Neuronal stem cell (in vitro differentiated cells): ENCODE measurements at regions not wholly inside any gene's neighbourhood (a gene's known extent, or its start where the extent isn't known, plus 50 kb on each side); places are given as distances from the start of the nearest gene placed in this dataset.

Experiments used
- DNase-seq: peaks from one replicate; pipeline ENCODE4 v3.0.0-alpha.2; 2013; ENCODE audit warnings: low spot score
- H2AFZ ChIP-seq: one replicate; pipeline ENCODE4 v1.6.1; 2013; ENCODE audit warnings: mild to moderate bottlenecking, low read length, inconsistent platforms
- H2AK5ac ChIP-seq: 2 replicates; pipeline ENCODE4 v1.6.1; 2013; ENCODE audit warnings: low read depth, mild to moderate bottlenecking, inconsistent platforms, low read length, moderate library complexity, mixed read lengths
- H2BK120ac ChIP-seq: 2 replicates; pipeline ENCODE4 v1.6.1; 2013; ENCODE audit warnings: low read depth, mild to moderate bottlenecking, inconsistent platforms, low read length, moderate library complexity, mixed read lengths
- H2BK12ac ChIP-seq: one replicate; pipeline ENCODE4 v1.6.1; 2013; ENCODE audit warnings: low read length, inconsistent platforms
- H2BK15ac ChIP-seq: 2 replicates; pipeline ENCODE4 v1.6.1; 2013; ENCODE audit warnings: mild to moderate bottlenecking, low read length, inconsistent platforms, mixed read lengths
- H2BK5ac ChIP-seq: one replicate; pipeline ENCODE4 v1.6.1; 2013; ENCODE audit warnings: inconsistent platforms, mild to moderate bottlenecking, low read length, moderate library complexity
- H3K14ac ChIP-seq: one replicate; pipeline ENCODE4 v1.6.1; 2013; ENCODE audit warnings: low read length, inconsistent platforms
- H3K18ac ChIP-seq: 2 replicates; pipeline ENCODE4 v1.6.1; 2013; ENCODE audit warnings: low read length, inconsistent platforms
- H3K23ac ChIP-seq: 2 replicates; pipeline ENCODE4 v1.6.1; 2013; ENCODE audit warnings: low read depth, mild to moderate bottlenecking, mixed read lengths, low read length, inconsistent platforms; ENCODE audit not compliant: poor library complexity
- H3K27ac ChIP-seq: replicated peaks from 3 replicates; pipeline ENCODE4 v1.5.1; 2013; ENCODE audit warnings: low read length, inconsistent platforms
- H3K27me3 ChIP-seq, 3 experiments: 2 replicates each; pipeline ENCODE4 v1.6.1; 2013; ENCODE audit warnings: low read length in 3 of 3, mild to moderate bottlenecking in 2 of 3, inconsistent platforms in 1 of 3, low read depth in 1 of 3, mixed read lengths in 1 of 3, moderate library complexity in 1 of 3; ENCODE audit not compliant: control insufficient read depth in 3 of 3, insufficient read depth in 3 of 3
- H3K36me3 ChIP-seq, 2 donors: replicated peaks in 1 of 2; 2 replicates each; pipeline ENCODE4 v1.6.1; 2013; ENCODE audit warnings: low read length in 2 of 2; ENCODE audit not compliant: control insufficient read depth in 2 of 2, insufficient read depth in 2 of 2
- H3K4ac ChIP-seq: 2 replicates; pipeline ENCODE4 v1.6.1; 2013; ENCODE audit warnings: inconsistent platforms, mild to moderate bottlenecking, low read length, moderate library complexity
- H3K4me1 ChIP-seq, 2 donors: 1 replicate in 1 of 2; 2 replicates in 1 of 2; pipeline ENCODE4 v1.6.1; 2013; ENCODE audit warnings: low read length in 2 of 2, low read depth in 1 of 2; ENCODE audit not compliant: control insufficient read depth in 2 of 2, insufficient read depth in 1 of 2
- H3K4me2 ChIP-seq: one replicate; pipeline ENCODE4 v1.6.1; 2013; ENCODE audit warnings: mild to moderate bottlenecking, low read length, inconsistent platforms; ENCODE audit not compliant: insufficient read depth, poor library complexity, severe bottlenecking
- H3K4me3 ChIP-seq, 2 donors: 2 replicates each; pipeline ENCODE4 v1.5.1; 2013; ENCODE audit warnings: low read length in 2 of 2, mild to moderate bottlenecking in 2 of 2, inconsistent platforms in 1 of 2, moderate library complexity in 1 of 2
- H3K79me1 ChIP-seq: one replicate; pipeline ENCODE4 v1.6.1; 2013; ENCODE audit warnings: low read depth, mild to moderate bottlenecking, inconsistent platforms, low read length, moderate library complexity
- H3K9ac ChIP-seq: one replicate; pipeline ENCODE4 v1.6.1; 2013; ENCODE audit warnings: mild to moderate bottlenecking, low read depth, low read length, inconsistent platforms; ENCODE audit not compliant: poor library complexity
- H3K9me3 ChIP-seq, 2 donors: replicated peaks in 1 of 2; 2 replicates each; pipeline versions ENCODE3 to v1.6.1; 2013; ENCODE audit warnings: low read length in 2 of 2, mild to moderate bottlenecking in 2 of 2, inconsistent platforms in 1 of 2, low read depth in 1 of 2, mixed read lengths in 1 of 2, moderate library complexity in 1 of 2; ENCODE audit not compliant: control insufficient read depth in 2 of 2, insufficient read depth in 1 of 2
- H4K8ac ChIP-seq: one replicate; pipeline ENCODE4 v1.6.1; 2013; ENCODE audit warnings: low read depth, mild to moderate bottlenecking, inconsistent platforms, low read length, moderate library complexity
- H4K91ac ChIP-seq: one replicate; pipeline ENCODE4 v1.6.1; 2013; ENCODE audit warnings: low read length, low read depth, mild to moderate bottlenecking, inconsistent platforms; ENCODE audit not compliant: poor library complexity
- WGBS, 2 donors: extraction: QIAGEN DNeasy Blood & Tissue Kit; methylation state at CpG; one replicate each; pipeline ENCODE4 v1.1.7; 2013; ENCODE audit warnings: missing lambda C conversion rate in 2 of 2, mixed read lengths in 1 of 2; ENCODE audit not compliant: insufficient read length in 2 of 2, insufficient replicate concordance in 1 of 2; ENCODE audit errors: extremely low coverage in 2 of 2; 5-methylcytosine and 5-hydroxymethylcytosine counted together

GRCh38 chr11:109697140-109697843 is 275.3 kb downstream of the C11orf87 start:
- no peak overlapping the region for H2BK15ac ChIP-seq
- H3K9ac ChIP-seq = no peak overlapping the region
- no peak overlapping the region for H2BK5ac ChIP-seq
- H3K4ac ChIP-seq = no peak overlapping the region
- H3K23ac ChIP-seq = no peak overlapping the region
- WGBS, 2 donors = no CpG with 5 or more reads among the region's 4 CpGs
- H2BK120ac ChIP-seq = no peak overlapping the region
- H3K4me3 ChIP-seq = no peak overlapping the region
- H3K36me3 ChIP-seq = no peaks in the 10 kb centered on the region
- H4K91ac ChIP-seq = no peak overlapping the region
- H2AK5ac ChIP-seq = no peak overlapping the region
- H4K8ac ChIP-seq = no peak overlapping the region
- H3K27me3 ChIP-seq = no peaks in the 10 kb centered on the region
- H3K18ac ChIP-seq = no peak overlapping the region
- no peak overlapping the region for H3K14ac ChIP-seq
- H3K79me1 ChIP-seq = no peaks in the 10 kb centered on the region
- no peak overlapping the region for H3K27ac ChIP-seq
- peak; percentile 18 for DNase-seq
- H3K9me3 ChIP-seq = peaks cover 10 to 11% of the 10 kb centered on the region in 2 donors
- no peaks in the 10 kb centered on the region for H3K4me1 ChIP-seq
- no peak overlapping the region for H3K4me2 ChIP-seq
- H2BK12ac ChIP-seq = no peak overlapping the region
- no peak overlapping the region for H2AFZ ChIP-seq

DNA sequence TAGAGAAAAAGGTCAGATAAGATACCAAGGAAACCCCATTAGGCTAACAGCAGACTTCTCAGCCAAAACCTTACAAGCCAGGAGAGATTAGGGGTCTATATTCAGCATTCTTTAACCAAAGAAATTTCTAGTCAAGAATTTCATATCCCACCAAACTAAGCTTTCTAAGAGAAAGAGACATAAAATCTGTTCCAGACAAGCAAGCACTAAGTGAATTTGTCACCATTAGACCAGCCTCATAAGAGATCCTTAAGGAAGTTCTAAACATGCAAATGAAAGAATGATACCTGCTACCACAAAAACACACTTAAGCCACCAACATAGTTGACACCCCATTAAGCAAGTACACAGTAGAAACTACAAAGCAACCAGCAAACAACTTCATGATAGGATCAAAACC is 276.2 kb downstream of the C11orf87 start:
- Histone ChIP-seq H3K4me1 (no peaks in the 10 kb centered on the region), H3K27me3 (no peaks in the 10 kb centered on the region), H3K23ac (no peak overlapping the region), H2BK15ac (no peak overlapping the region), H2AK5ac (no peak overlapping the region), H2BK12ac (no peak overlapping the region), H3K4ac (no peak overlapping the region), H4K8ac (no peak overlapping the region), H3K14ac (no peak overlapping the region), H2BK120ac (no peak overlapping the region), H3K18ac (no peak overlapping the region), H3K4me2 (no peak overlapping the region), H2BK5ac (no peak overlapping the region), H4K91ac (no peak overlapping the region), H3K79me1 (no peaks in the 10 kb centered on the region), H3K4me3 (no peak overlapping the region), H2AFZ (no peak overlapping the region), H3K27ac (no peak overlapping the region), H3K9me3 (peaks cover 10% of the 10 kb centered on the region in 2 donors), H3K9ac (no peak overlapping the region), H3K36me3 (no peaks in the 10 kb centered on the region)
- DNase-seq = no peak

DNA sequence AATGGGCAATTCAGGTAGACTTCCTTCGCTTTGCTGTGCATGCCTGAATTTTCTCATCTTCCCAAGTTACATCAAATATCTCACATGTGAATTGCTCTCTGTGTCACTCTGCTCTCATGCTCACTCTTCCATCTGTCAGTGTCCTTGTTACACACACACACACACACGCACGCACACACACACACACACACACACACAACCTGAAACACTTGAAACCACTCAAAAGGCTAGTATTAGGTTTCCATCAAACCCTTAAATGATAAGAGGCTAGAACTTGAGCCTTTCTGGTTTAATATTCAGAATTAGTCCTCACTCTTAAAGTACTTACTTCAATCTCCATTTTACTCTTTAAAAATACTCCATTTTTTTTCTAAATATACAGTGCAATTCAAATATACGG is 282.4 kb downstream of the C11orf87 start:
- Histone ChIP-seq H4K91ac (no peak overlapping the region), H3K27ac (no peak overlapping the region), H2BK120ac (no peak overlapping the region), H3K9ac (no peak overlapping the region), H3K23ac (no peak overlapping the region), H3K18ac (no peak overlapping the region), H3K36me3 (no peaks in the 10 kb centered on the region), H2AK5ac (no peak overlapping the region), H3K9me3 (no peaks in the 10 kb centered on the region), H4K8ac (no peak overlapping the region), H2BK15ac (no peak overlapping the region), H3K4me3 (no peak overlapping the region), H3K27me3 (no peaks in the 10 kb centered on the region), H2BK5ac (no peak overlapping the region), H2AFZ (no peak overlapping the region), H3K4me2 (no peak overlapping the region), H2BK12ac (no peak overlapping the region), H3K14ac (no peak overlapping the region), H3K4ac (no peak overlapping the region), H3K79me1 (no peaks in the 10 kb centered on the region), H3K4me1 (no peaks in the 10 kb centered on the region)
- DNase-seq = no peak
- 100% methylated on average over 1 of the region's 4 CpGs; no CpG with 5 or more reads in 1 of the 2 donors for WGBS, 2 donors

DNA sequence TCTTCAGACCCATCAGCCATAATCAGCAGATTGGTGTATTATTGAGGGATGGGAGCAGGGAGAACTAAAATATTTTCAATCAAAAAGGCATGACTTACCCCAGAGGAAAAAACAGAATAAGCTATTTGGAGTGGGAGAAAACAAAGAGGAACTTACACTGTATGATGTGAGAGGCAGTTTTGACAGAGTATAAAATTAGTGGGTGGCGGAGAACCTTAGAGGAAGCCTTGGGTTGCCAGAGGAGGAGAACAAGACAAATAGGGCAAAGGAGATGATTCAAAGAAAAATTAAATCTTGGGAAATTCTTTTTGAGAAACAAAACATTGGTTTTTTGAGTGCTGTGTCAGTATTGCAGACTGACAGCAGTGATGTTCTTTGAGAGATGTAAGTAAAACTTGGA is 285.0 kb downstream of the C11orf87 start:
- no peak overlapping the region for H2AK5ac ChIP-seq
- no peak overlapping the region for H2BK15ac ChIP-seq
- no CpG with 5 or more reads among the region's 1 CpG for WGBS, 2 donors
- no peak overlapping the region for H3K4me2 ChIP-seq
- H3K4me1 ChIP-seq = no peaks in the 10 kb centered on the region
- H4K8ac ChIP-seq = no peak overlapping the region
- no peak overlapping the region for H2BK120ac ChIP-seq
- no peak overlapping the region for H3K18ac ChIP-seq
- H3K27ac ChIP-seq = no peak overlapping the region
- no peak overlapping the region for H2AFZ ChIP-seq
- H3K9ac ChIP-seq = no peak overlapping the region
- H3K4me3 ChIP-seq = no peak overlapping the region
- H3K23ac ChIP-seq = no peak overlapping the region
- no peaks in the 10 kb centered on the region for H3K27me3 ChIP-seq
- H2BK5ac ChIP-seq = no peak overlapping the region
- H4K91ac ChIP-seq = no peak overlapping the region
- H3K36me3 ChIP-seq = no peaks in the 10 kb centered on the region
- H3K14ac ChIP-seq = no peak overlapping the region
- no peak for DNase-seq
- no peaks in the 10 kb centered on the region for H3K79me1 ChIP-seq
- H2BK12ac ChIP-seq = no peak overlapping the region
- H3K4ac ChIP-seq = no peak overlapping the region
- no peaks in the 10 kb centered on the region for H3K9me3 ChIP-seq
